ENCODE measurements at regions not wholly inside any gene's neighbourhood (a gene's known extent, or its start where the extent isn't known, plus 50 kb on each side); places are given as distances from the start of the nearest gene placed in this dataset.

DNA sequence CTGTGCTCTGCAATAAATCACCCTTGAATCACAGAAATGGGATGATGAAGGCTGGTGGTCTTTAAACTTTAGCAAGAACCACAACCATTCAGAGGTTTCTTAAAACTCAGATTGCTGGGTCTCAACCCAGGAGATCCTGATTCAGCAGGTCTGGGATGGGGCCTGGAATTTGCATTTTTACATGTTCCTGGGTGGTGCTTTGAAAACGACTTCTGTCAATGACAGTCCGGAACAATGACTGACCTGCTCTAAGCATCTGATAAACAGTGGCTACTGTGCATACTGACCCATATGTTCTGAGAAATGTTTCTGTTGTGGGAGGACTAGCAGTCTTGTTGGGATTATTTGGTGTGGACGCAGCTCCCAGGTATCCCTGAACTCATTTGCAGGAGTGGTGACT is 92.7 kb downstream of the GADD45G start:
- H3K9me3 ChIP-seq (ENCODE audit: insufficient read depth, low read length), result no peaks in the 10 kb centered on the region
- no peak for TF ChIP-seq EZH2phosphoT487 (conservative IDR thresholded peaks at IDR 0.05; ENCODE audit: low read length)
- TF ChIP-seq, protein P1, sequence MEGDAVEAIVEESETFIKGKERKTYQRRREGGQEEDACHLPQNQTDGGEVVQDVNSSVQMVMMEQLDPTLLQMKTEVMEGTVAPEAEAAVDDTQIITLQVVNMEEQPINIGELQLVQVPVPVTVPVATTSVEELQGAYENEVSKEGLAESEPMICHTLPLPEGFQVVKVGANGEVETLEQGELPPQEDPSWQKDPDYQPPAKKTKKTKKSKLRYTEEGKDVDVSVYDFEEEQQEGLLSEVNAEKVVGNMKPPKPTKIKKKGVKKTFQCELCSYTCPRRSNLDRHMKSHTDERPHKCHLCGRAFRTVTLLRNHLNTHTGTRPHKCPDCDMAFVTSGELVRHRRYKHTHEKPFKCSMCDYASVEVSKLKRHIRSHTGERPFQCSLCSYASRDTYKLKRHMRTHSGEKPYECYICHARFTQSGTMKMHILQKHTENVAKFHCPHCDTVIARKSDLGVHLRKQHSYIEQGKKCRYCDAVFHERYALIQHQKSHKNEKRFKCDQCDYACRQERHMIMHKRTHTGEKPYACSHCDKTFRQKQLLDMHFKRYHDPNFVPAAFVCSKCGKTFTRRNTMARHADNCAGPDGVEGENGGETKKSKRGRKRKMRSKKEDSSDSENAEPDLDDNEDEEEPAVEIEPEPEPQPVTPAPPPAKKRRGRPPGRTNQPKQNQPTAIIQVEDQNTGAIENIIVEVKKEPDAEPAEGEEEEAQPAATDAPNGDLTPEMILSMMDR (IDR thresholded peaks at IDR 0.05; ENCODE audit: insufficient read depth, low read length, poor library complexity, severe bottlenecking), result no peak
- no peaks in the 10 kb centered on the region for H4K20me1 ChIP-seq (ENCODE audit: low read depth, low read length)
- no peaks in the 10 kb centered on the region for H3K27me3 ChIP-seq (ENCODE audit: low read length)
- H3F3A ChIP-seq (ENCODE audit: insufficient read depth), result no peaks in the 10 kb centered on the region
- no peak overlapping the region for H3K4me3 ChIP-seq (ENCODE audit: insufficient read depth, low read length, poor library complexity, severe bottlenecking)
- no peak overlapping the region for H3K27ac ChIP-seq (ENCODE audit: low read depth, low read length)
- no peaks in the 10 kb centered on the region for H3K9me2 ChIP-seq (replicated peaks; ENCODE audit: insufficient read depth, low read length)
- H3K36me3 ChIP-seq (ENCODE audit: low read length), result no peaks in the 10 kb centered on the region
- H3K4me2 ChIP-seq (ENCODE audit: low read depth, low read length, poor library complexity, severe bottlenecking), result no peak overlapping the region
- no peak overlapping the region for H3K9ac ChIP-seq (ENCODE audit: low read length)
- H2AFZ ChIP-seq (ENCODE audit: low read depth, low read length, severe bottlenecking), result no peak overlapping the region
- no peaks in the 10 kb centered on the region for H3K79me2 ChIP-seq (ENCODE audit: insufficient read depth, low read length)

DNA sequence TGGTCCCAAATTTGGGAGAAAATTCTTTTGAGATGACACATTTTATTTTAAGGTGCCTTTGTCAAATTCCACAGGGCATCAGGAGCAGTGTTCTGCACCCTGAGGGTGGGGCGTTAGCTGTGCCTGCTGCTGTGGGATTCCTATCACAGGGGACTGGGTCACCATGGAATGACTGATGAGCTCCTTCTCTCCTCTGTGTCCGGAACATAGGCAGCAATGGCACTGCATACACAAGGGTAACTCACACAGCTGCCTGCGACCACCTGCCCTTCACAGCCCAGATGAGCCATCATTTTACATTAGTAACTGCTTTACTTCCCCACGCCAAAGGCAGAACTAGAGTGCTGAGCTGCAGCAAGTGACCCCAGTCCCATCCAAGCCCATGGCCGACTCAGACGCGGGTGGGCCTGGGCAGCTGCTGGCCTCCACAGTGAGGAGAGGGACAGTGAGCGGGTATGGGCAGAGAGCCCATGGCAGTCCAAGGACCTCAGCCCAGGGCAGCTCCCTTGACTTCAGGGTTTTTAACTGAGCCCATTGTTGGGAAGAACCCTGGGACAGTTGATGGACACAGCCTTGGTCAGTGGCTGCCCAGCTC is 93.7 kb downstream of the GADD45G start:
- H3K4me3 ChIP-seq (ENCODE audit: insufficient read depth, low read length, poor library complexity, severe bottlenecking), result no peak overlapping the region
- H3K4me2 ChIP-seq (ENCODE audit: low read depth, low read length, poor library complexity, severe bottlenecking), result no peak overlapping the region
- H3K36me3 ChIP-seq (ENCODE audit: low read length), result no peaks in the 10 kb centered on the region
- no peaks in the 10 kb centered on the region for H4K20me1 ChIP-seq (ENCODE audit: low read depth, low read length)
- no peak overlapping the region for H2AFZ ChIP-seq (ENCODE audit: low read depth, low read length, severe bottlenecking)
- no peak overlapping the region for H3K27ac ChIP-seq (ENCODE audit: low read depth, low read length)
- H3K9me3 ChIP-seq (ENCODE audit: insufficient read depth, low read length), result no peaks in the 10 kb centered on the region
- no peaks in the 10 kb centered on the region for H3K79me2 ChIP-seq (ENCODE audit: insufficient read depth, low read length)
- no peak overlapping the region for H3K9ac ChIP-seq (ENCODE audit: low read length)
- TF ChIP-seq, protein P1 (IDR thresholded peaks at IDR 0.05; ENCODE audit: insufficient read depth, low read length, poor library complexity, severe bottlenecking), result no peak
- no peak for TF ChIP-seq EZH2phosphoT487 (conservative IDR thresholded peaks at IDR 0.05; ENCODE audit: low read length)
- no peaks in the 10 kb centered on the region for H3K9me2 ChIP-seq (replicated peaks; ENCODE audit: insufficient read depth, low read length)
- H3F3A ChIP-seq (ENCODE audit: insufficient read depth), result no peaks in the 10 kb centered on the region
- H3K27me3 ChIP-seq (ENCODE audit: low read length), result no peaks in the 10 kb centered on the region

DNA sequence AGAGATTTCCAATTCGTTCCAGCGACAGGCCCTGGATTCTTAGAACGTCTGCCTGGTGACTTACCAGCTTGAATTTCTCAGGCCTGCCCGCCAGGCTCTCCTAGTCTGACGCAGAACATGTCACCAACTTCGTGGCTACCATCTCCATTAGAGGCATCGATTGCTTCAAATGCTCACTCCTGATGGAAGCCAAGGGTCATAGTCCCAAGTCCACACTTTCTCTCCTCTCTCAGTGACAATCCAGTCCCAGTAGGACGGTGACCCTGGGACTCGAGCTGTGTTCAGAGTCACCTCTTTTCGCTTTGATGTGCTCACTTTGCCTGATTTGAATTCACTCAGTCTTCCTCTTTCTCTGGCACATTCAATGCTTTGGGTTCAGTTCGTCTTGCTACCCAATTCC is 94.8 kb downstream of the GADD45G start:
- H3K27me3 ChIP-seq (ENCODE audit: low read length), result no peaks in the 10 kb centered on the region
- no peak overlapping the region for H2AFZ ChIP-seq (ENCODE audit: low read depth, low read length, severe bottlenecking)
- no peak overlapping the region for H3K4me2 ChIP-seq (ENCODE audit: low read depth, low read length, poor library complexity, severe bottlenecking)
- no peak for TF ChIP-seq EZH2phosphoT487 (conservative IDR thresholded peaks at IDR 0.05; ENCODE audit: low read length)
- TF ChIP-seq, protein P1 (IDR thresholded peaks at IDR 0.05; ENCODE audit: insufficient read depth, low read length, poor library complexity, severe bottlenecking), result no peak
- no peaks in the 10 kb centered on the region for H4K20me1 ChIP-seq (ENCODE audit: low read depth, low read length)
- no peak overlapping the region for H3K9ac ChIP-seq (ENCODE audit: low read length)
- H3K4me3 ChIP-seq (ENCODE audit: insufficient read depth, low read length, poor library complexity, severe bottlenecking), result no peak overlapping the region
- H3K79me2 ChIP-seq (ENCODE audit: insufficient read depth, low read length), result no peaks in the 10 kb centered on the region
- H3K27ac ChIP-seq (ENCODE audit: low read depth, low read length), result no peak overlapping the region
- H3F3A ChIP-seq (ENCODE audit: insufficient read depth), result no peaks in the 10 kb centered on the region
- no peaks in the 10 kb centered on the region for H3K9me2 ChIP-seq (replicated peaks; ENCODE audit: insufficient read depth, low read length)
- no peaks in the 10 kb centered on the region for H3K9me3 ChIP-seq (ENCODE audit: insufficient read depth, low read length)
- no peaks in the 10 kb centered on the region for H3K36me3 ChIP-seq (ENCODE audit: low read length)

Data from SU-DHL-6 (cell line).